ENCODE measurements at regions not wholly inside any gene's neighbourhood (a gene's known extent, or its start where the extent isn't known, plus 50 kb on each side); places are given as distances from the start of the nearest gene placed in this dataset.

DNA sequence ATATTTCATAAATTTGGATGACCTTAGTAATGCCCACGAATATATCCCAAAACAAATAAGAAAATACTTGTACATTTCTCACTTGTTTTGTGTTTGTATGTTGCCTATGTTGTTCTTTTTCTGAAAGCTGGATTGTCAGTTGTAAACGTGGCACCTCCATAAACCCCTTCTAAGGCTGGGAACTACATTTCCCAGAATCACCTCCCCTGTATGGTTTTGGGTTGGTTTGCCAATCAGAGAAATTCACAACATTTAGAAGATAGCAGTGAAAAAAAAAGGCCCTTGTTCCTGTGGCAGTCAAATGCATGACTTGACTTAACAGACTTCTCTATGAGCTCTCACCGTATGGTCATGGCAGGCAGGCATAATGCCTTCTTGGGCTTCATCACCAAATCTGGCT, 676.3 kb upstream of the STEAP1 start:
- no peaks in the 10 kb centered on the region for H3K4me1 ChIP-seq
- no peaks in the 10 kb centered on the region for H3K36me3 ChIP-seq
- no peaks in the 10 kb centered on the region; the same call in 1 of the 2 replicates for H3K9me3 ChIP-seq
- H3K4me3 ChIP-seq (ENCODE audit: low read depth, low read length), result no peak overlapping the region
- DNase-seq, result no peak
- no peaks in the 10 kb centered on the region for H3K27me3 ChIP-seq
- TF ChIP-seq, protein P1, sequence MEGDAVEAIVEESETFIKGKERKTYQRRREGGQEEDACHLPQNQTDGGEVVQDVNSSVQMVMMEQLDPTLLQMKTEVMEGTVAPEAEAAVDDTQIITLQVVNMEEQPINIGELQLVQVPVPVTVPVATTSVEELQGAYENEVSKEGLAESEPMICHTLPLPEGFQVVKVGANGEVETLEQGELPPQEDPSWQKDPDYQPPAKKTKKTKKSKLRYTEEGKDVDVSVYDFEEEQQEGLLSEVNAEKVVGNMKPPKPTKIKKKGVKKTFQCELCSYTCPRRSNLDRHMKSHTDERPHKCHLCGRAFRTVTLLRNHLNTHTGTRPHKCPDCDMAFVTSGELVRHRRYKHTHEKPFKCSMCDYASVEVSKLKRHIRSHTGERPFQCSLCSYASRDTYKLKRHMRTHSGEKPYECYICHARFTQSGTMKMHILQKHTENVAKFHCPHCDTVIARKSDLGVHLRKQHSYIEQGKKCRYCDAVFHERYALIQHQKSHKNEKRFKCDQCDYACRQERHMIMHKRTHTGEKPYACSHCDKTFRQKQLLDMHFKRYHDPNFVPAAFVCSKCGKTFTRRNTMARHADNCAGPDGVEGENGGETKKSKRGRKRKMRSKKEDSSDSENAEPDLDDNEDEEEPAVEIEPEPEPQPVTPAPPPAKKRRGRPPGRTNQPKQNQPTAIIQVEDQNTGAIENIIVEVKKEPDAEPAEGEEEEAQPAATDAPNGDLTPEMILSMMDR (IDR thresholded peaks at IDR 0.05; ENCODE audit: low read depth, low read length), result no peak

- no peak for DNase-seq
- H3K36me3 ChIP-seq, result no peaks in the 10 kb centered on the region
- TF ChIP-seq, protein P1 (IDR thresholded peaks at IDR 0.05; ENCODE audit: low read depth, low read length), result no peak
- no peak overlapping the region for H3K4me3 ChIP-seq (ENCODE audit: low read depth, low read length)
- H3K4me1 ChIP-seq, result no peaks in the 10 kb centered on the region
- H3K27me3 ChIP-seq, result no peaks in the 10 kb centered on the region
- H3K9me3 ChIP-seq, result no peaks in the 10 kb centered on the region
Observed at GRCh38 chr7:89495704-89496103, 658.6 kb upstream of the STEAP1 start.

DNA sequence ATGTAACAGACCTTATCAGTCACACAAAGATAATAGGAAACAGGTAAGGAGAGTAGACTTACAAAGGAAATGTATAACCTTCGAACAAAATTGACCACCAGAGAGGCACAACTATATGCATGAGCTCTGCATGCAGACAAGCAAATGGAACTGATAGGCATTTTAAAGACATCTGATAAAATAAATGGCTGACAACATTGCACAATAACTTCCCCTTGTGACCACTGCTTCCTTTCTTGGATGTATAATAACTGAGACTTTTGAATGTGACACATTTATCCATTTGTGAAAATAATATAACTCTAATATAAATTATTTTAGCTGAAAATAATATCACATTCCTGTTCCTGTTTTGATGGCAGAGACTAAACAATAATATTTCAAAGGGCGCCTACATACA, 654.2 kb upstream of the STEAP1 start:
- no peaks in the 10 kb centered on the region for H3K9me3 ChIP-seq
- no peak for DNase-seq
- H3K4me3 ChIP-seq (ENCODE audit: low read depth, low read length), result no peak overlapping the region
- no peaks in the 10 kb centered on the region for H3K27me3 ChIP-seq
- H3K36me3 ChIP-seq, result no peaks in the 10 kb centered on the region
- H3K4me1 ChIP-seq, result no peaks in the 10 kb centered on the region
- TF ChIP-seq, protein P1 (IDR thresholded peaks at IDR 0.05; ENCODE audit: low read depth, low read length), result no peak

- no peaks in the 10 kb centered on the region for H3K36me3 ChIP-seq
- TF ChIP-seq, protein P1 (IDR thresholded peaks at IDR 0.05; ENCODE audit: low read depth, low read length), result no peak
- no peaks in the 10 kb centered on the region; the same call in 1 of the 2 replicates for H3K9me3 ChIP-seq
- no peaks in the 10 kb centered on the region for H3K27me3 ChIP-seq
- no peak for DNase-seq
- H3K4me3 ChIP-seq (ENCODE audit: low read depth, low read length), result no peak overlapping the region
- H3K4me1 ChIP-seq, result no peaks in the 10 kb centered on the region
Observed at GRCh38 chr7:89503281-89503680, 651.0 kb upstream of the STEAP1 start.

GRCh38 chr7:89507034-89507433, 647.2 kb upstream of the STEAP1 start:
- H3K9me3 ChIP-seq, result no peaks in the 10 kb centered on the region; the same call in 1 of the 2 replicates
- no peaks in the 10 kb centered on the region for H3K4me1 ChIP-seq
- no peaks in the 10 kb centered on the region for H3K27me3 ChIP-seq
- TF ChIP-seq, protein P1 (IDR thresholded peaks at IDR 0.05; ENCODE audit: low read depth, low read length), result no peak
- DNase-seq, result no peak
- H3K4me3 ChIP-seq (ENCODE audit: low read depth, low read length), result no peak overlapping the region
- no peaks in the 10 kb centered on the region for H3K36me3 ChIP-seq

GRCh38 chr7:89511900-89512299, 642.4 kb upstream of the STEAP1 start:
- TF ChIP-seq, protein P1 (IDR thresholded peaks at IDR 0.05; ENCODE audit: low read depth, low read length), result no peak
- no peak for DNase-seq
- no peaks in the 10 kb centered on the region for H3K36me3 ChIP-seq
- H3K4me1 ChIP-seq, result no peaks in the 10 kb centered on the region
- no peaks in the 10 kb centered on the region; the same call in 1 of the 2 replicates for H3K9me3 ChIP-seq
- H3K4me3 ChIP-seq (ENCODE audit: low read depth, low read length), result no peak overlapping the region
- H3K27me3 ChIP-seq, result no peaks in the 10 kb centered on the region

Data from BE2C (cell line).